ENCODE measurements at regions not wholly inside any gene's neighbourhood (a gene's known extent, or its start where the extent isn't known, plus 50 kb on each side); places are given as distances from the start of the nearest gene placed in this dataset.

- H3K9me3 Mint-ChIP-seq (ENCODE audit: low read depth): peaks cover 6% of the 10 kb centered on the region
- no peak for TF ChIP-seq CTCF (IDR thresholded peaks at IDR 0.05; ENCODE audit: unreplicated experiment)
These were observed 854.0 kb downstream of the LRRIQ3 start for GRCh38 chr1:73343947-73344346.

GRCh38 chr1:73333847-73334503 is 864.0 kb downstream of the LRRIQ3 start:
- peaks cover 21% of the 10 kb centered on the region for H3K9me3 Mint-ChIP-seq (ENCODE audit: low read depth)
- no peak overlapping the region for H3K27ac Mint-ChIP-seq
- no peaks in the 10 kb centered on the region for H3K27me3 Mint-ChIP-seq
- DNase-seq (ENCODE audit: low spot score, unreplicated experiment): no peak
- H3K4me1 Mint-ChIP-seq (ENCODE audit: low read depth): peaks cover 4% of the 10 kb centered on the region
- TF ChIP-seq CTCF (IDR thresholded peaks at IDR 0.05; ENCODE audit: unreplicated experiment): no peak
- H3K36me3 Mint-ChIP-seq (ENCODE audit: insufficient read depth): peaks cover 1% of the 10 kb centered on the region
- H3K4me3 Mint-ChIP-seq (ENCODE audit: low read depth): no peak overlapping the region

More at GRCh38 chr1:73343947-73344346, 854.0 kb downstream of the LRRIQ3 start:
- H3K36me3 Mint-ChIP-seq (ENCODE audit: insufficient read depth): no peaks in the 10 kb centered on the region
- H3K27ac Mint-ChIP-seq: no peak overlapping the region
- H3K4me1 Mint-ChIP-seq (ENCODE audit: low read depth): peaks cover 2% of the 10 kb centered on the region
- no peaks in the 10 kb centered on the region for H3K27me3 Mint-ChIP-seq
- no peak overlapping the region for H3K4me3 Mint-ChIP-seq (ENCODE audit: low read depth)
- DNase-seq (ENCODE audit: low spot score, unreplicated experiment): no peak

- peaks cover 1% of the 10 kb centered on the region for H3K36me3 Mint-ChIP-seq (ENCODE audit: insufficient read depth)
- H3K27ac Mint-ChIP-seq: no peak overlapping the region
- H3K9me3 Mint-ChIP-seq (ENCODE audit: low read depth): peaks cover 21% of the 10 kb centered on the region
- no peak overlapping the region for H3K4me3 Mint-ChIP-seq (ENCODE audit: low read depth)
- H3K4me1 Mint-ChIP-seq (ENCODE audit: low read depth): peaks cover 4% of the 10 kb centered on the region
- H3K27me3 Mint-ChIP-seq: no peaks in the 10 kb centered on the region
- DNase-seq (ENCODE audit: low spot score, unreplicated experiment): no peak
- TF ChIP-seq CTCF (IDR thresholded peaks at IDR 0.05; ENCODE audit: unreplicated experiment): no peak
These were observed 866.2 kb downstream of the LRRIQ3 start for GRCh38 chr1:73331726-73332125.

- TF ChIP-seq CTCF (IDR thresholded peaks at IDR 0.05; ENCODE audit: unreplicated experiment): no peak
- H3K4me1 Mint-ChIP-seq (ENCODE audit: low read depth): no peaks in the 10 kb centered on the region
- H3K27me3 Mint-ChIP-seq: no peaks in the 10 kb centered on the region
- H3K36me3 Mint-ChIP-seq (ENCODE audit: insufficient read depth): peaks cover 1% of the 10 kb centered on the region
- H3K27ac Mint-ChIP-seq: no peak overlapping the region
- H3K9me3 Mint-ChIP-seq (ENCODE audit: low read depth): peaks cover 20% of the 10 kb centered on the region
- no peak for DNase-seq (ENCODE audit: low spot score, unreplicated experiment)
- no peak overlapping the region for H3K4me3 Mint-ChIP-seq (ENCODE audit: low read depth)
These were observed 870.0 kb downstream of the LRRIQ3 start for GRCh38 chr1:73327998-73328397.

- H3K4me1 Mint-ChIP-seq (ENCODE audit: low read depth): no peaks in the 10 kb centered on the region
- H3K27ac Mint-ChIP-seq: no peak overlapping the region
- no peaks in the 10 kb centered on the region for H3K27me3 Mint-ChIP-seq
- no peaks in the 10 kb centered on the region for H3K36me3 Mint-ChIP-seq (ENCODE audit: insufficient read depth)
- no peak for TF ChIP-seq CTCF (IDR thresholded peaks at IDR 0.05; ENCODE audit: unreplicated experiment)
- H3K4me3 Mint-ChIP-seq (ENCODE audit: low read depth): no peak overlapping the region
- peaks cover 16% of the 10 kb centered on the region for H3K9me3 Mint-ChIP-seq (ENCODE audit: low read depth)
- DNase-seq (ENCODE audit: low spot score, unreplicated experiment): no peak
These were observed 870.7 kb downstream of the LRRIQ3 start for GRCh38 chr1:73327180-73327793.
